Esophagus muscularis mucosa (tissue), 4 donors: ENCODE measurements at regions not wholly inside any gene's neighbourhood (a gene's known extent, or its start where the extent isn't known, plus 50 kb on each side); places are given as distances from the start of the nearest gene placed in this dataset.

Source experiments
- EP300 ChIP-seq: sonication (generic); formaldehyde crosslinking; IDR thresholded peaks from one replicate; pipeline ENCODE4 v1.6.1; 2017; ENCODE audit warnings: antibody characterized with exemption
- POLR2A ChIP-seq: fragments of 450-650 bp; IDR thresholded peaks from one replicate; pipeline ENCODE4 v1.6.1; 2017; ENCODE audit warnings: antibody characterized with exemption, moderate library complexity, mild to moderate bottlenecking, low read depth
- TF ChIP-seq, protein P1 (sequence below), 3 experiments: fragments of 200-600 bp in 2 of 3; fragments of 450-650 bp in 1 of 3; sonication (generic) in 2 of 3; IDR thresholded peaks; one replicate each; pipeline ENCODE4 v1.5.1; 2017 to 2019; ENCODE audit warnings: antibody characterized with exemption in 3 of 3, mild to moderate bottlenecking in 2 of 3, moderate library complexity in 1 of 3

DNA sequence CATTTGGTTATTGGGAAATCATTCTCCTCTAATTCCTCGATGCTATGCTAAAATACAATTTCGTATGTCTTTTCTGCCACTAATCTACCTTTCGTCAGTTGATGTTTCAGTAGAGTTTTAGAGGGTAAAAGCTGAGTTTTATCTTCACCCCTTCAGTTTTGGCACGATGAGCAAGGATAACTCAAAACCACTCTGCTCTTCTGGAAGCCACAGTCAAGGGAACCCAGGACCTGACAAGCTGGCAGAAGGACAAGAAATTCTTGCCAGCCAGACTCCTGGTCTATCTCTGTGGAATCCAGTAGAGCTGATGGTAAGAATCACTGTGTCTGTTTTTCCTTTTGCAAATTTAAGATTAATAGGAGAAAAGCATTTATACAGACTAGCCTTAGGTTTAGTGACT, 414.4 kb upstream of the LRRC3B start:
- no peak for TF ChIP-seq POLR2A
- TF ChIP-seq, protein P1, sequence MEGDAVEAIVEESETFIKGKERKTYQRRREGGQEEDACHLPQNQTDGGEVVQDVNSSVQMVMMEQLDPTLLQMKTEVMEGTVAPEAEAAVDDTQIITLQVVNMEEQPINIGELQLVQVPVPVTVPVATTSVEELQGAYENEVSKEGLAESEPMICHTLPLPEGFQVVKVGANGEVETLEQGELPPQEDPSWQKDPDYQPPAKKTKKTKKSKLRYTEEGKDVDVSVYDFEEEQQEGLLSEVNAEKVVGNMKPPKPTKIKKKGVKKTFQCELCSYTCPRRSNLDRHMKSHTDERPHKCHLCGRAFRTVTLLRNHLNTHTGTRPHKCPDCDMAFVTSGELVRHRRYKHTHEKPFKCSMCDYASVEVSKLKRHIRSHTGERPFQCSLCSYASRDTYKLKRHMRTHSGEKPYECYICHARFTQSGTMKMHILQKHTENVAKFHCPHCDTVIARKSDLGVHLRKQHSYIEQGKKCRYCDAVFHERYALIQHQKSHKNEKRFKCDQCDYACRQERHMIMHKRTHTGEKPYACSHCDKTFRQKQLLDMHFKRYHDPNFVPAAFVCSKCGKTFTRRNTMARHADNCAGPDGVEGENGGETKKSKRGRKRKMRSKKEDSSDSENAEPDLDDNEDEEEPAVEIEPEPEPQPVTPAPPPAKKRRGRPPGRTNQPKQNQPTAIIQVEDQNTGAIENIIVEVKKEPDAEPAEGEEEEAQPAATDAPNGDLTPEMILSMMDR (IDR thresholded peaks at IDR 0.05) = no peak
- no peak for TF ChIP-seq EP300
